ENCODE measurements at regions not wholly inside any gene's neighbourhood (a gene's known extent, or its start where the extent isn't known, plus 50 kb on each side); places are given as distances from the start of the nearest gene placed in this dataset.

DNA sequence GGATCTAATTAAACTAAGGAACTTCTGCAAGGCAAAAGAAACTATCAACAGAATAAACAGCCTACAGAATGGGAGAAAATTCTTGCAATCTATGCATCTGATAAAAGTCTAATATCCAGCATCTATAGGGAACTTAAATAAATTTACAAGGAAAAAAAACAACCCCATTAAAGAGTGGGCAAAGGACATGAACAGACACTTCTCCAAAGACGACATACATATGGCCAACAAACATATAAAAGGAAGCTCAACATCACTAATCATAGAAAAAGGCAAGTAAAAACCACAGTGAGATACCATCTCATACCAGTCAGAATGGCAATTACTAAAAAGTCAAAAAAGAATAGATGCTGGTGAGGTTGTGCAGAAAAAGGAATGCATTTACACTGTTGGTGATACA is 134.8 kb upstream of the PAQR3 start:
- no peak for DNase-seq (ENCODE audit: low read depth)
- TF ChIP-seq, protein P1, sequence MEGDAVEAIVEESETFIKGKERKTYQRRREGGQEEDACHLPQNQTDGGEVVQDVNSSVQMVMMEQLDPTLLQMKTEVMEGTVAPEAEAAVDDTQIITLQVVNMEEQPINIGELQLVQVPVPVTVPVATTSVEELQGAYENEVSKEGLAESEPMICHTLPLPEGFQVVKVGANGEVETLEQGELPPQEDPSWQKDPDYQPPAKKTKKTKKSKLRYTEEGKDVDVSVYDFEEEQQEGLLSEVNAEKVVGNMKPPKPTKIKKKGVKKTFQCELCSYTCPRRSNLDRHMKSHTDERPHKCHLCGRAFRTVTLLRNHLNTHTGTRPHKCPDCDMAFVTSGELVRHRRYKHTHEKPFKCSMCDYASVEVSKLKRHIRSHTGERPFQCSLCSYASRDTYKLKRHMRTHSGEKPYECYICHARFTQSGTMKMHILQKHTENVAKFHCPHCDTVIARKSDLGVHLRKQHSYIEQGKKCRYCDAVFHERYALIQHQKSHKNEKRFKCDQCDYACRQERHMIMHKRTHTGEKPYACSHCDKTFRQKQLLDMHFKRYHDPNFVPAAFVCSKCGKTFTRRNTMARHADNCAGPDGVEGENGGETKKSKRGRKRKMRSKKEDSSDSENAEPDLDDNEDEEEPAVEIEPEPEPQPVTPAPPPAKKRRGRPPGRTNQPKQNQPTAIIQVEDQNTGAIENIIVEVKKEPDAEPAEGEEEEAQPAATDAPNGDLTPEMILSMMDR (conservative IDR thresholded peaks at IDR 0.05; ENCODE audit: low read depth, low read length): no peak
- no peak overlapping the region for H3K4me3 ChIP-seq (ENCODE audit: low read depth, low read length)

DNA sequence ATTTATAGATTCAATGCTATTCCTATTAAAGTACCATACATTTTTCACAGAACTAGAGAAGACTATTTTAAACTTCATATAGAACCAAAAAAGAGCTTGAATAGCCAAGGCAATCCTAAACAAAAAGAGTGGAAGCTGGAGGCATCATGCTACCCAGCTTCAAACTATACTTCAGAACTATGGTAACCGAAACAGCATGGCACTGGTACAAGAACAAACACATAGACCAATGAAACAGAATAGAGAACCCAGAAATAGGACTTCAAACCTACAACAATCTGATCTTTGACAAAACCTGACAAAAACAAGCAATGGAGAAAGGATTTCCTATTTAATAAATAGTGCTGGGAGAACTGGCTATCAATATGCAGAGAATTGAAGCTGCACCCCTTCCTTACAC is 134.2 kb upstream of the PAQR3 start:
- DNase-seq (ENCODE audit: low read depth): no peak
- H3K4me3 ChIP-seq (ENCODE audit: low read depth, low read length): no peak overlapping the region
- TF ChIP-seq, protein P1 (conservative IDR thresholded peaks at IDR 0.05; ENCODE audit: low read depth, low read length): no peak

DNA sequence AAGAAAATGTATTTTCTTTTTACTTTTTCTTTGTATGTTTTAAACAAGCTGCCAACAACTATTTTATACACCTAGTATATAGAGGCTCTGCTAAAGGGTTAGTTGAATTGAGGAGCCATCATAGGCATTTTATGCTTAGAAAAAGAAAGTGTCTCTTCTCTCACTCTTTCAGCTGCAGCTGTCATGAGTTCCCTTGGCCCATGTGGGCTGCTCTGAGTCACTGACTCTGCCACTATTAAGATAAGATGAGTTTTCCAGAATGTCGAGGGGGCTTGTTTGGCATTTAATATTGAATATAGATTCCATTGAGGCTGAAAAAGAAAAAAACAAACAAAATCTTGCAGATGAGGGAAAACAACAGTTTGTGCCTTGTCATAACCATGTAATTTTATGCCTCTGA is 126.0 kb upstream of the PAQR3 start:
- no peak for DNase-seq (ENCODE audit: low read depth)
- TF ChIP-seq, protein P1 (conservative IDR thresholded peaks at IDR 0.05; ENCODE audit: low read depth, low read length): no peak
- H3K4me3 ChIP-seq (ENCODE audit: low read depth, low read length): no peak overlapping the region

DNA sequence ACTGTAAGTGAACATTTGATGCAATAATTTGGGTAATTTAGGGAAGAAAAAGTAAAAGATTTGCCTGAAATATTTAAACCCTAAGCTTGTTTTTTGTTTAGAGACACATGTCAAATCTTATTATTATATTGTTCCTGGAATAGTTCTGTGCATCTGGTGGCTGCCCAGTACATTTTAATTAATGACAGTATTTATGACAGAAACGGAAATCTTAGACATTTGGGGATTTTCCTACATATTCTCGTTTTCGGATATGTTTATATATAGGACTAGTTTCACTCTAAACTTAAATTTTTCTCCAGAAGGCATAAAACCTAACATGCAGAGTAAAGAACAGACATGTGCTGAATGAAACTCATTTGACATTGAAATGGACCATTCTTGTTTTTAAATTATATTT is 125.6 kb upstream of the PAQR3 start:
- TF ChIP-seq, protein P1 (conservative IDR thresholded peaks at IDR 0.05; ENCODE audit: low read depth, low read length): no peak
- no peak for DNase-seq (ENCODE audit: low read depth)
- H3K4me3 ChIP-seq (ENCODE audit: low read depth, low read length): no peak overlapping the region

DNA sequence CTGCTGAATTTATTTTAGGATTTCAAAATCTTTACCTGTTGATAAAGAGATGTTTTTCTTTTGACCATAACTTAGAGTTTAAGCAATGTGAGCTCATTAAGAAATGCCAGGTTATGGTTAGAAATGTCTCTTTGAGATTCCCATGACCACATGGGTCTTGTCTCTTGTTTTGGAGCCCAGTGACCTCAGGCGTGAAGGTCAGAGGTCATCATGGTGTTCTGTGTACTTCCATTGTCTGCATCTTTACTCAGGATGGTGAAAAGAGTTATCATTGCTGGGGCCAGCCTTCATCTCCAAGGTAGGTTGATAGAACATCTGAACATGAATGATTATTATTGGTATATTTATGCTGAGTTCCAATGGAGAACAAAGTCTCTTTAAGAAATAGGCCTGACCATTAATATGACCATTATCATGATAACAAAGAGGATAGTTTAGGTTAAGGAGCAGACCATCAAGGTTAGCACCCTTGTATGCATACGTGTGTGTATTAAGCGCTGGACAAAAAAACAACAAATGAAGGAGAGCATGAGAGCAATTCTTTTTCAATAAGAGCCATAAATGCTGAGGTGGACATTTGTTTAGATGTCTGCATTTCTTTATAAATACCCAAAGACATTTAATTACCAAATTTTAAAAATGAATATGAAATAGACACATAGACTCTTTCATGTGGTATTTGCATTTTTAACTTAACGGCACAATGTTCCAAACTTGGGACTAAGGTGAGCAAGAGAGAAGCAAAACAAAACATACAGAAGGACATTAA is 120.6 kb upstream of the PAQR3 start:
- no peak for DNase-seq (ENCODE audit: low read depth)
- TF ChIP-seq, protein P1 (conservative IDR thresholded peaks at IDR 0.05; ENCODE audit: low read depth, low read length): no peak
- H3K4me3 ChIP-seq (ENCODE audit: low read depth, low read length): no peak overlapping the region

DNA sequence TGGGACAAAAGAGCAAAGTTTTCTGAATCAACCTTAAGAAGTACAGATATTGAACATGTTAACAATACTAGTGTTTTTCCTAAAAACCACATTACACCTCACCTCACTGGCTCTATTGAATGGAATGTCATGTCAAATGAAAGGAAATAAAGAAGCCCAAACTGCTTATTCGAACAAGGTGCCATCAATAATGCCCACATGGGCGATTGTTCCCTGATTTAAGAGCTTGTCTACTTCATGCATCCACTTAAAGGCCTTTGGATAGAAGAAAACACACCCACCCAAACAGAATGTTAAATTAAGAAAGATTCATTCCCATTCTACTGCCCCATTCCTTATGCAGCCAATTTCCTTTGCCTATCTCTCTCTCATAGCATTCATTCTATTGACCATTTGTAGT is 118.5 kb upstream of the PAQR3 start:
- TF ChIP-seq, protein P1 (conservative IDR thresholded peaks at IDR 0.05; ENCODE audit: low read depth, low read length): no peak
- H3K4me3 ChIP-seq (ENCODE audit: low read depth, low read length): no peak overlapping the region
- no peak for DNase-seq (ENCODE audit: low read depth)

DNA sequence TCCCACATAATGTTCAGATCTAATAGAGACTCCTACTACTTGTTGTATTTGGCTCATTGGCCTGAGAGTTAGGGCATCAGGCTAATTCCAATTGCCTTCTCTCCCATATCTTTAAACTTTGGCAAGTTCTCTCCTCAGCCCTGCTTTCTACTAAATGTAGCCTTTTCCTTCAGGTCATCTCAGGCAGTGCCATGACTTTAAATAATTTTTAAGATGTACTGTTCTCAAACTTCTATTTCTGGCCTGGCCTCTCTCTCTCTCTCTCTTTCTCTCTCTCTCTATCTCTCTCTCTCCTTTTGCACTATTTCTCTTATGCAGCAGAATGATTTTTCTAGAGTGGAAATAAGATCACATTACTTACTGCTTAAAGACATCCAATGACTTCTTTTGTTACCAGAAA is 114.5 kb upstream of the PAQR3 start:
- no peak overlapping the region for H3K4me3 ChIP-seq (ENCODE audit: low read depth, low read length)
- TF ChIP-seq, protein P1 (conservative IDR thresholded peaks at IDR 0.05; ENCODE audit: low read depth, low read length): no peak
- DNase-seq (ENCODE audit: low read depth): no peak

Data from epithelial cell of proximal tubule (primary cell).